GM19438 (cell line): ENCODE measurements at regions not wholly inside any gene's neighbourhood (a gene's known extent, or its start where the extent isn't known, plus 50 kb on each side); places are given as distances from the start of the nearest gene placed in this dataset.

Source experiments
- ATAC-seq: cut with Tn5 transposase; IDR thresholded peaks from one replicate; pipeline ENCODE4 v1.9.1; 2021; ENCODE audit warnings: low read depth; ENCODE audit not compliant: unreplicated experiment

GRCh38 chr12:3999904-4000303 lies 126.7 kb upstream of the PARP11 start:
- no peak for ATAC-seq

GRCh38 chr12:3998968-3999792 lies 126.0 kb upstream of the PARP11 start:
- no peak for ATAC-seq

GRCh38 chr12:3998397-3998796 lies 125.2 kb upstream of the PARP11 start:
- ATAC-seq, result no peak

- no peak for ATAC-seq
Observed at GRCh38 chr12:3996322-3996721, 123.1 kb upstream of the PARP11 start.

- ATAC-seq, result no peak
Observed at GRCh38 chr12:3995306-3995705, 122.1 kb upstream of the PARP11 start.

GRCh38 chr12:3994500-3994899 lies 121.3 kb upstream of the PARP11 start:
- ATAC-seq, result no peak

GRCh38 chr12:3992945-3993344 lies 119.7 kb upstream of the PARP11 start:
- no peak for ATAC-seq

GRCh38 chr12:3991798-3992580 lies 118.8 kb upstream of the PARP11 start:
- ATAC-seq, result no peak

GRCh38 chr12:3990501-3991280 lies 117.5 kb upstream of the PARP11 start:
- no peak for ATAC-seq

GRCh38 chr12:3989218-3989550 lies 116.0 kb upstream of the PARP11 start:
- ATAC-seq, result no peak

- ATAC-seq, result no peak
Observed at GRCh38 chr12:3988519-3989217, 115.5 kb upstream of the PARP11 start.

- no peak for ATAC-seq
Observed at GRCh38 chr12:3987571-3987970, 114.4 kb upstream of the PARP11 start.

GRCh38 chr12:3980504-3981272 lies 107.5 kb upstream of the PARP11 start:
- ATAC-seq, result no peak

GRCh38 chr12:3977621-3978020 lies 104.4 kb upstream of the PARP11 start:
- no peak for ATAC-seq

- ATAC-seq, result no peak
Observed at GRCh38 chr12:3976351-3976938, 103.2 kb upstream of the PARP11 start.

- ATAC-seq, result no peak
Observed at GRCh38 chr12:3975652-3976051, 102.5 kb upstream of the PARP11 start.

GRCh38 chr12:3974883-3975282 lies 101.7 kb upstream of the PARP11 start:
- no peak for ATAC-seq

GRCh38 chr12:3973973-3974644 lies 100.9 kb upstream of the PARP11 start:
- ATAC-seq, result no peak

GRCh38 chr12:3973269-3973884 lies 100.2 kb upstream of the PARP11 start:
- no peak for ATAC-seq
